Limb (tissue), 2 donors: ENCODE measurements at regions not wholly inside any gene's neighbourhood (a gene's known extent, or its start where the extent isn't known, plus 50 kb on each side); places are given as distances from the start of the nearest gene placed in this dataset.
"Not testable (repeated sequence)": the region's sequence is repeated elsewhere in the genome, so short reads cannot be mapped to it uniquely, and the experiment has no call there.

Experiments
- DNase-seq, 2 donors: peaks; one replicate each; pipeline ENCODE4 v3.0.0-alpha.2; 2016; ENCODE audit errors: extremely low spot score in 2 of 2

- DNase-seq: no peak
Measured at GRCh38 chr9:73981405-73981804, 515.7 kb upstream of the RORB start.

- DNase-seq: no peak
Measured at GRCh38 chr9:73995836-73996235, 501.3 kb upstream of the RORB start.

- no peak for DNase-seq
Measured at GRCh38 chr9:73996844-73997243, 500.3 kb upstream of the RORB start.

- DNase-seq: no peak
Measured at GRCh38 chr9:74001382-74001781, 495.8 kb upstream of the RORB start.

- no peak for DNase-seq
Measured at GRCh38 chr9:74006935-74007334, 490.2 kb upstream of the RORB start.

DNA sequence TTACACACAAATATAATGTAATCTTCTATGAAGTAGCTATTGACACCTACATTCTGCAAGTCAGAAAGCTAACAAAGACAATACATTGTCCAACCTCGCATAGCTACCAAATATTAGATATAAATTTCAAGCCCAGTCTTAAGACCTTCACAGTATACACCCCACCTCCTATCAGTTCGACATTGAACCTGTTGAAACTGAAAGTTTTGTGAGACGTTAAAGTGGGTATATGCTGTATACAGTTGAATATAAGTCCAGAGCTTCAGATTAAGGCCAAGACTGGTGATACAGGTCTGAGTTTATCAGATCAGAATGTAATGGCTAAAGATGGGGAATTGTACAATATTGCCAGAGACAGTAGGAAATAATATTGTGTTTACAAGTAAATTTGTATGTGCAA lies 489.3 kb upstream of the RORB start:
- DNase-seq: no peak

DNA sequence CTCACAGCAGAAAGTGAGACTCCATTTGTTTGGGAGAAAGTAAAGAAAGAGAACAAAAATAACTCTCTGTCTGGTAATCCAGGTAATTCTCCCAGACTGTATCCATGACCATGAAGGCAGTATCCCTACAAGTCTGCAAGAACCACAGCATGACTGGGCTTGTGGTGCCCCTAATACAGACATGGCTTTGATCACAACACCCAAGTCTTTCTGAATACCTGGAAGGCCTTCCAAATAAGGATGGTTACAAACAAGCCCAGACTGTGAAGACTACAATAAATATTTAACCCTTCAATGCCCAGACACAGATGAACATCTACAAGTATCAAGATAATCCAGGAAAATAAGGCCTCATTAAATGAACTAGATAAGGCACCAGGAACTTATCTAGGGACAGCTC lies 481.1 kb upstream of the RORB start:
- DNase-seq: no peak

- no peak for DNase-seq
Measured at GRCh38 chr9:74025402-74025925, 471.7 kb upstream of the RORB start.

GRCh38 chr9:74032421-74032820 lies 464.7 kb upstream of the RORB start:
- DNase-seq: no peak

DNA sequence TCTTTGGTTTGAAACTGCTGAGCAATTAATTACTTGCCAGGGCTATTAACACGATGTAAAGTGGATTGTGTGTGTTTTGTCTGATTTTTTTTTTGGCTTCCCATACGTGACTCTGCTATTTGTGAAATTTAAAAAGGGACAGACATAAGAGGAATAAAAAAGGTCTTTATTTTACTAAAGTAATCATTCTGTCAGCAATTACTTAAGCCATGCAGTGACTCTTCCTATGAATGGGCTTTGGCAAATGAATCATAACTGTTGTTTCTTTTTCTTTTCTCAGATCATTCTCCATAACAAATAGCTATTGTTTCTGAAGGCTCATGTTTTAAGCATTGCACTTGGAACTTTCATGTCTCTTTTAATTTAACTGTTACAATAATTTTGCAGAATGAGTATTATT lies 461.3 kb upstream of the RORB start:
- no peak for DNase-seq

GRCh38 chr9:74036549-74037231 lies 460.4 kb upstream of the RORB start:
- no peak for DNase-seq

- no peak for DNase-seq
Measured at GRCh38 chr9:74037274-74037673, 459.9 kb upstream of the RORB start.

GRCh38 chr9:74041588-74041987 lies 455.5 kb upstream of the RORB start:
- no peak for DNase-seq

DNA sequence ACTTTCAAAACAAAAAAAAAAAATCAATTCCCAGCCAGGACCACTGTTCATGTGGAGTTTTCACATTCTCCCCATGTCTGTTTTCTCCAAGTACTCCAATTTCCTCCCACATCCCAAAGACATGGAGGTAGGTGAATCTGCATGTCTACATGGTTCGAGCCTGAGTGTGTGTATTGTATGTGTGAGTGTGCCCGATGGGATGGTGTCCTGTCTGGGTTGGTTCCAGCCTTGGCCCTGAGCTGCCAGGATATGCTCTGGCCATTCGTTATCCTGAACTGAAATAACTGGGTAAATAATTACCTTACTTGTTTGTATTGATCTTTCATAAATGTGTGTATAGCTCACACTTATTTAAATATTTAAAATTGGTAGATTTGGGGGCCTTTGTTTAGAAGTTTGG lies 452.3 kb upstream of the RORB start:
- no peak for DNase-seq

- no peak for DNase-seq
Measured at GRCh38 chr9:74056023-74056422, 441.1 kb upstream of the RORB start.

- not testable (repeated sequence) for DNase-seq
Measured at GRCh38 chr9:74057051-74057450, 440.1 kb upstream of the RORB start.

DNA sequence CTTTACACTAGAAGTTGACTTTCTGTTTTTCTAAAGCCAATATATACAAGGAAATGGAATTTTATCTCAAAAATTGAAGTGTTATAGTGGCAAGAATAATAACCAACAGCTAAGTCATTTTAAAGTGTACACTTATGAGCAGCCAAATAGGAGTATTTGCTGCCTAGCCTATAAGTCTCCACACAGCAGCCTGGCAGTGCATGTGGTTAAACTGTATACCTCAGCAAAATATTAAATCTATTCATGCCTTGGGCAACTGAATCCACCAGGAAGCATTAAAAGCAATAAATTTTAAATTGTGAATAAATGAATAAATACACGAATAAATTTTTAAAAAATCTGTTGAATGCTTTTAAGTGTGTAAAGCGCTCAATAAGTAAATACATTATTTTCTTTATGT lies 432.4 kb upstream of the RORB start:
- DNase-seq: no peak

- no peak for DNase-seq
Measured at GRCh38 chr9:74066128-74066527, 431.0 kb upstream of the RORB start.

DNA sequence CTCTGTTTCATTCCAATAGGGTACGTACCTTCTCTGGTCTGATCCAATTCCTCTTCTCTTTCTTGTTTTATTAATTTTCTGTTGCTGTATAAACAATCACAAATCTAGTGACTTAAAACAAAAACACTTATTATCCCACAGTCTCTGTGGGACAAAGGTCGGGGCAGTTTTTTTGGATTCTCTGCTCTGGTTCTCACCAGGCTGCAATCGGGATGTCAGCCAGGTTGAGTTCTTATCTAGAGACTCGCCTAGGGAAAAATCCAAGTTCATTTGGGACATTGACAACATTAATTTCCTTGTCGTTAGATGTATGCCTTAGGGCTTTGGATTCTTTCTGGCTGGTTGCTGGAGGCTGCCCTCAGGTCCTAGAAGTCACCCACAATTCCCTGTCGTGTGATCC lies 430.5 kb upstream of the RORB start:
- DNase-seq: no peak

GRCh38 chr9:74071502-74071901 lies 425.6 kb upstream of the RORB start:
- DNase-seq: no peak

DNA sequence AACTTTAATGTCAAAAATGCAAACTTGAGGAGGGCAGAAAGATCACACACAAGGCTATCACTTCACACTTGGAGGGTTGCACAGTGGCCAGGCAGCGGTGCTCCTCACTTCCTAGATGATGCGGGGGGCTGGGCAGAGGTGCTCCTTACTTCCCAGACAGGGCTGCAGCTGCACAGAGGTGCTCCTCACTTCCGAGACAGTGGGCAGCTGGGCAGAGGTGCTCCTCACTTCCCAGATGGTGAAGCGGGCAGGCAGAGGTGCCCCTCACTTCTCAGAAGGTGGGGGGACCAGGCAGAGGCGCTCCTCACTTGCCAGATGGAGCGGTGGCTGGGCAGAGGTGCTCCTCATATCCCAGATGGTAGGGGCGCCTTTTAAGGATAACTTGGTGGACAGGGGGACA lies 423.2 kb upstream of the RORB start:
- DNase-seq: no peak

- DNase-seq: no peak
Measured at GRCh38 chr9:74078647-74079046, 418.5 kb upstream of the RORB start.

GRCh38 chr9:74080652-74081051 lies 416.5 kb upstream of the RORB start:
- DNase-seq: not testable (repeated sequence)
